ENCODE measurements at regions not wholly inside any gene's neighbourhood (a gene's known extent, or its start where the extent isn't known, plus 50 kb on each side); places are given as distances from the start of the nearest gene placed in this dataset.
"Not testable (repeated sequence)": the region's sequence is repeated elsewhere in the genome, so short reads cannot be mapped to it uniquely, and the experiment has no call there.

- Mint-ChIP-seq H3K27me3 (ENCODE audit: low read depth, poor library complexity) (no peaks in the 10 kb centered on the region), H3K4me3 (no peak overlapping the region), H3K27ac (no peak overlapping the region), H3K36me3 (ENCODE audit: low read depth) (no peaks in the 10 kb centered on the region), H3K9me3 (peaks cover 5% of the 10 kb centered on the region), H3K4me1 (no peaks in the 10 kb centered on the region)
- DNase-seq: no peak
- no peak for TF ChIP-seq CTCF (IDR thresholded peaks at IDR 0.05)
Measured at GRCh38 chr7:145812218-145812617, 304.4 kb upstream of the CNTNAP2 start.

- H3K4me1 Mint-ChIP-seq; H3K36me3 Mint-ChIP-seq (ENCODE audit: low read depth); H3K4me3 Mint-ChIP-seq; H3K27ac Mint-ChIP-seq; H3K9me3 Mint-ChIP-seq; H3K27me3 Mint-ChIP-seq (ENCODE audit: low read depth, poor library complexity); DNase-seq: not testable (repeated sequence)
Measured at GRCh38 chr7:145805496-145805895, 311.1 kb upstream of the CNTNAP2 start.

GRCh38 chr7:145797507-145797906, 319.1 kb upstream of the CNTNAP2 start:
- H3K27me3 Mint-ChIP-seq (ENCODE audit: low read depth, poor library complexity): no peaks in the 10 kb centered on the region
- no peaks in the 10 kb centered on the region for H3K36me3 Mint-ChIP-seq (ENCODE audit: low read depth)
- H3K9me3 Mint-ChIP-seq: no peaks in the 10 kb centered on the region
- no peaks in the 10 kb centered on the region for H3K4me1 Mint-ChIP-seq
- no peak for DNase-seq
- no peak for TF ChIP-seq CTCF (IDR thresholded peaks at IDR 0.05)
- no peak overlapping the region for H3K4me3 Mint-ChIP-seq
- H3K27ac Mint-ChIP-seq: no peak overlapping the region

- Mint-ChIP-seq H3K9me3 (no peaks in the 10 kb centered on the region), H3K27ac (no peak overlapping the region)
Measured at GRCh38 chr7:145795132-145795531, 321.5 kb upstream of the CNTNAP2 start.

GRCh38 chr7:145784809-145785780, 331.5 kb upstream of the CNTNAP2 start:
- DNase-seq: no peak

More at GRCh38 chr7:145795132-145795531, 321.5 kb upstream of the CNTNAP2 start:
- Mint-ChIP-seq H3K4me3 (no peak overlapping the region), H3K27me3 (ENCODE audit: low read depth, poor library complexity) (no peaks in the 10 kb centered on the region), H3K4me1 (no peaks in the 10 kb centered on the region), H3K36me3 (ENCODE audit: low read depth) (no peaks in the 10 kb centered on the region)
- TF ChIP-seq CTCF (IDR thresholded peaks at IDR 0.05): no peak
- no peak for DNase-seq

GRCh38 chr7:145781388-145781787, 335.2 kb upstream of the CNTNAP2 start:
- DNase-seq; H3K9me3 Mint-ChIP-seq; H3K4me1 Mint-ChIP-seq; H3K27ac Mint-ChIP-seq; H3K27me3 Mint-ChIP-seq (ENCODE audit: low read depth, poor library complexity); H3K4me3 Mint-ChIP-seq; H3K36me3 Mint-ChIP-seq (ENCODE audit: low read depth): not testable (repeated sequence)

More at GRCh38 chr7:145784809-145785780, 331.5 kb upstream of the CNTNAP2 start:
- Mint-ChIP-seq H3K27ac (no peak overlapping the region), H3K4me1 (no peaks in the 10 kb centered on the region), H3K36me3 (ENCODE audit: low read depth) (no peaks in the 10 kb centered on the region), H3K27me3 (ENCODE audit: low read depth, poor library complexity) (no peaks in the 10 kb centered on the region), H3K4me3 (no peak overlapping the region), H3K9me3 (peaks cover 3% of the 10 kb centered on the region)
- TF ChIP-seq CTCF (IDR thresholded peaks at IDR 0.05): no peak

- Mint-ChIP-seq H3K4me3 (no peak overlapping the region), H3K4me1 (no peaks in the 10 kb centered on the region), H3K27ac (no peak overlapping the region), H3K9me3 (peaks cover 3% of the 10 kb centered on the region), H3K27me3 (ENCODE audit: low read depth, poor library complexity) (no peaks in the 10 kb centered on the region), H3K36me3 (ENCODE audit: low read depth) (no peaks in the 10 kb centered on the region)
- no peak for DNase-seq
- no peak for TF ChIP-seq CTCF (IDR thresholded peaks at IDR 0.05)
Measured at GRCh38 chr7:145779140-145779539, 337.5 kb upstream of the CNTNAP2 start.

All from nephron progenitor cell (in vitro differentiated cells).